ENCODE measurements at regions not wholly inside any gene's neighbourhood (a gene's known extent, or its start where the extent isn't known, plus 50 kb on each side); places are given as distances from the start of the nearest gene placed in this dataset.

GRCh38 chr5:173668910-173669309 lies 52.5 kb upstream of the BOD1 start:
- TF ChIP-seq CTCF (IDR thresholded peaks at IDR 0.05) (no peak), POLR2A (IDR thresholded peaks at IDR 0.05) (no peak)

Measured in body of pancreas (tissue), 4 donors.